GM19452 (cell line): ENCODE measurements at regions not wholly inside any gene's neighbourhood (a gene's known extent, or its start where the extent isn't known, plus 50 kb on each side); places are given as distances from the start of the nearest gene placed in this dataset.
"Not testable (repeated sequence)": the region's sequence is repeated elsewhere in the genome, so short reads cannot be mapped to it uniquely, and the experiment has no call there.

Experiments
- ATAC-seq: cut with Tn5 transposase; IDR thresholded peaks from one replicate; pipeline ENCODE4 v1.9.1; 2021; ENCODE audit not compliant: unreplicated experiment

DNA sequence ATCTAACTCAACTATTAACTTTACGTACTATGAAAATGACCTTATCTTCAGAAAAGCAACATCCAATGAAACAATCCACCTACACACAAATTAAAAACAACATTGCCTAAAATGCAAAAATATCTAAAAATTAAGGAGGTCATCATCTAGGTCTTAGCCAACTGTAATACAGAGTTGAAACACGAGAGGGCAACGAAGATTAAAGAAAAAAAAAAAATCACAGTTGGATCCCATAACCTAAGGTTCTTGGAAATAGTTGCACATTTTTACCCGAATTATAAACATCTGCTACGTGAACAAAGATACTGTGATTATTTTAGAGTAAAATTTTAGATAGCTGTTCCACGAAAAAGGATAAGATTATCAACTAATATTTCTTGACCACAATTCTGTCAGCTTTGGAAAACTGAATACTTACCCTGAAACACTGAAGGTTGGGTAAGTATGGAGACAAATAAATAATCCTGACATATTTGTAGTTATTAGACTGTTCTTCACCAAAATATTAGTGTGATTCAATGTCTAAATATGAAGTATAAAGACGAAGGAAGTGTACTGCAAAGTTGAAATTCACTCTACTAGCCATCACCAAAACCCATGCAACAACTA lies 88.0 kb upstream of the AK4 start:
- no peak for ATAC-seq

DNA sequence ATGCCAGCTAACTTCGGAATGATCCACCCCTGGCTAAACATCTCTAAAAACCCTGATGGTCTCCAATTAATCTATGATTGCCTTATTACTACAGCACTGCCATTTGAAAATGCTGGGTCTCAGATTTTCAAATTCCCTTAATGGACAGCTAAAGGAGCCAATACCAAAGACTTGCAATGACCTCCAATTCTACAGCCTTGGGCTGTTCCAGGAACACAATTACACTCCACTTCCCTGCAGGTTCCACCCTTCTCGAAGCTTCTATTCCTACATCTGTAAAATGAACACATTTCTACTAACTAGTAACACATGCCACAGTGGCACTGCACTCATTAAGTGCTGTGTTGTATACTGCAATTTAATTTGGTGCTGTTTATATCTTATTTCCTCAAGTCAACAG lies 85.7 kb upstream of the AK4 start:
- no peak for ATAC-seq

DNA sequence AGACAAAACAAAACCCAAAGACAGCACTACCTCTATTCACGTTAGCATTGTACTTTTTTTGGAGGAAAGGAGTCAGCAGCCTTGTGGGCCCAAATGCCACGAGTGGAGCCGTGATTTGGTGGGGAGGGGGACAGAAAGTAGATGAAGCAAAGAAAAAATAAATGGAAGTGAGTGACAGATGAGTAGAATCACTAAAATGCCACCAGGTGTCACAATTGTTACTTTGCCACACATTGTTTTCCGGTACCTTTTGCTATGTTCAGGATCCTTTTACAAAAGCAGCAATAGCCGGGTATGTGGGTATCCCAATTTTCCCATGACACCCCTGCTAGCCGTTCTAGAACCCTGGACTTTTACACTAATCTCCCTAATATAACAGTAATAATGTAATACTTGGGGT lies 85.0 kb upstream of the AK4 start:
- no peak for ATAC-seq

DNA sequence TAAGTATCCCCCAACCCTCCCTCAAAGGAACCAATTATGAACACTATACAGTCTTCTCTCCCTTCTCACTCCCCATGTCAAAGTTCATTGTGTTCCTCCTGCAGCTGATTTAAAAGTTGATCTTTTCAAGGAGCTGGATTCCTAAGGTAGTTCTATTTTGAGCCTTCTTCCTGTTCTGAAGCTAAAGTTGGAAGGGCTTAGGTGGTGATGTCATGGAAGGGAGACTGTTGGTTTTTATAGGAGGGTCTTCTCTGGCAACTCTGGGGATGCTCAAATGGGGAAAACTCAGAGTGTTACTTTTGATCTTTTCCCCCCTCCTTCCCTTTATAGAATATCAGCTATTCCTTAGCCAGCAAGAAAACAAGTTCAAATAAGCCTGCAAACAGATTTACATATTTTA lies 83.0 kb upstream of the AK4 start:
- ATAC-seq: no peak

DNA sequence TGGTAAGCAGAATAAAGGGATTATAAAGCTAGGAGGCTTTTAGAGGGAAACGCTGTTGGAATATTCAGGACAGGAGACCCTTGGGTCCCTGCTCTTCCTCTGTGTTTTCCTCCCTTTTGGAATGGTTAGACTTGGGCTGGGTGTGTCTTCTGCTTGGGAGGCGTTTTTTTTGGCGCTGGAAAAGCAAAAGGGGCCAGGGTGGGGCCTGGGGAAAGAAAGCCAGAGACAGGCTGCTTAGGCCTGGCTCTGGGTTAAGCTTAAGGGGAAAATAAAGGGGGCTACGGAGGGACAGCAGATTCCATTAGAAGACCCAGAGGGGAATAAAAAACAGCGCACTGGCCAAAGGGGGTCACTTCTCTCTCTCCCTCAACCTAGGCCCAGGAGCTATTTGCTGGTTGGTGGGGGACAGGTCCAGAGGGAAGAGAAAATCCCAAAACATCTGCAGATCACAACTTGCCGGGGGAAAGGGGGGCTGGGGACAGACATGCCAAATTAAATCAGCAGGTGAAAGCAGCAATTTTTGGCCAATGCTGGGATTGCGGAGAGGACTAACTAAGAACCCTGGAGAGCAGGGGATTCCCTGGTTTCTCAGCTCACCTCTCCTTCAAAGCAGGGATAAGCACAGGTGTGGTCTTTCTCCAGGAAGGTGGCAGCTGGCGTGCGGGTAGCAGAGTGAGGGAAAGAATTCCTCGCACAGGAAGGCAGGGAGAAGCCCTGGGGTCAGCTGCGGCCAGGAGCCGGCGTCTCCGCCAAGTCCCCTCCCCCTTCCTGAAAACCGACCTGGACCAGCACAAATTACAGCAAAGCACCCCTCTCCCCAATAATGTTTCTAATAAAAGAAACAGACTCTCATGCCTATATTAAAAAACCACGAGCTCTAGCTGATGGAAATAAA lies 82.2 kb upstream of the AK4 start:
- no peak for ATAC-seq

DNA sequence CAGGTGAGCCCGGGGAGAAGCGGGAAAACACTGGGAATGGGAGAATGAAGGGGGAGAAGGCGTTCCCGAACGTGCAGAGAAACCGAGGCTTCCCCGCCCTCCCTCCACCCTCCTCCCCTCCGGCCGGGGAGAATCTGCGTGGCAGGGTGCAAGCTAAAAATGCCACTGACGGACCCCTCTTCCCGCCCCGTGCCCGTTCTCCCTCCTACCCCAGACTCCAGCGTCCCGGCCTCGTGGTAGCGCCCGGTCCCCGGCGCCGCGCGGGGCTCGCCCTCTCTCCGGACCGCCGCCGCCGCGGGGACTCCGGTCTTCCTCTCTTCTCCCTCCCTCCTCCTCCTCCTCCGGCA lies 81.6 kb upstream of the AK4 start:
- no peak for ATAC-seq

DNA sequence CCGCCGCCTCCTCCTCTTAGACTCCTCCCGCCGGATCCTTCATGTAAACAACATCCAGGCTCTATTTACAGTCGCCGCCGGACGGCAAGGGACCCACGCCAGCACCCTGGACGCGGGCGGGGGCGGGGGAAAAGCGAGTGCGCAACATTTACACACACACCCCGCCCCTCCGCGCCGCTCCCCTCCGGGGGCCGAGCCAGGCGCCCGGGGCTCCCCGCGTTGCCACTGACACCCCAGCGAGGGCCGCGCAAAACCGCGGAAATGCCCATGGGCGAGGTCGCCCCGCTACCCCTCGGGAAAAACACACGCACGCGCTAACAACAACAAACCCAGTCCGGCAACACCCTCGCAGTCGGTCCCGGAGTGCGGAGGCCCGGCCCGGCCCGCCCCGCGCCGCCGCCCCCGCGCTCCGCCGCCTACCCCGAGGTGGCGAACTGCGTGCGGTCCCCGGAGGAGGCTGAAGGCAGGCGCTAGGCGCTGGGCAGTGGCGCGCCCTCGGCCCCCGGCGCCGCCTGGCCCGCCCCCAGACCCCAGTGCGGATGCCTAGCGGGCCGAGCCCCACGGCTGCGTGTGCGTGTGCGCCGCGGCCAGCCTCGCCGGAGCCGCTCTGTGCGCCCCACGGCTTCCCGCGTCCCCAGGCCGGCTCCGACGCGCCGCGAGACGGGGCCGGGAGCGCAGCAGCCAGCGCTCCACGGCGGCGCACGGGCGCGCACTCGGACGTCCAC lies 81.1 kb upstream of the AK4 start:
- peak; percentile 48 for ATAC-seq

DNA sequence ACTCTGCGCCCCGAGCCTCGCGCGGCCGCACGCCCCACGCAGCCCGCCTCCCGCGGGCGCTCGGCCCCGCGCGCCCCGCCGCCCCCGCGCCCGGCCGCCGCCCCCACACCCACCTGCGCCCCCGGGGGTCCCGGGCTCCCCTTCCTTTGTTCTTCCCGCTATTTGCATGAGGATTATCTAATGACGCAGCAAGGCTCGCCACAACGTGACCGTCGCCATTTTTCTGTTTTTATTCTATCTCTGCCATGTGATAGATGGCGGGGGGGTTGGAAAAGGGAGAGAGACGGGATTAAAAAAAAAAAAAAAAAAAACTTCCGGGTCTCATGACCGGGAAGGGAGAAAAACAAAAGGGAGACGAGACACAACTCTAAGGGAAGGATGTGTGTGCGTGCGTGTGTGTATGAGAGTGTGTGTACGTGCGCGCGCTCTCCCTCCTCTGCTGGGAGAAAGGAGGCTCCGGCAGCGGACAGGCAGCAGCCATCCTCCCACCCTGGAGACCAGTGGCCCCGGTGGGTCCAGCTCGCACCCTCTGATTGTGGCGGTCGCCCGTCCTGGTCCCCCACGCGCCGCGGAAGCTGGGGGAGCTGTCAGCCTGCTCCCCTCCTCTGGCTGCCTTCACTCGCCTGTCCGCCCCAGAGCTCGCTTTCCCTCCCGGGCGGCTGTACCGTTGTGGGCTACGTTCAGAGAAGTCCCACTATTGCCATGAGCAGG lies 80.4 kb upstream of the AK4 start:
- ATAC-seq: peak; percentile 30

DNA sequence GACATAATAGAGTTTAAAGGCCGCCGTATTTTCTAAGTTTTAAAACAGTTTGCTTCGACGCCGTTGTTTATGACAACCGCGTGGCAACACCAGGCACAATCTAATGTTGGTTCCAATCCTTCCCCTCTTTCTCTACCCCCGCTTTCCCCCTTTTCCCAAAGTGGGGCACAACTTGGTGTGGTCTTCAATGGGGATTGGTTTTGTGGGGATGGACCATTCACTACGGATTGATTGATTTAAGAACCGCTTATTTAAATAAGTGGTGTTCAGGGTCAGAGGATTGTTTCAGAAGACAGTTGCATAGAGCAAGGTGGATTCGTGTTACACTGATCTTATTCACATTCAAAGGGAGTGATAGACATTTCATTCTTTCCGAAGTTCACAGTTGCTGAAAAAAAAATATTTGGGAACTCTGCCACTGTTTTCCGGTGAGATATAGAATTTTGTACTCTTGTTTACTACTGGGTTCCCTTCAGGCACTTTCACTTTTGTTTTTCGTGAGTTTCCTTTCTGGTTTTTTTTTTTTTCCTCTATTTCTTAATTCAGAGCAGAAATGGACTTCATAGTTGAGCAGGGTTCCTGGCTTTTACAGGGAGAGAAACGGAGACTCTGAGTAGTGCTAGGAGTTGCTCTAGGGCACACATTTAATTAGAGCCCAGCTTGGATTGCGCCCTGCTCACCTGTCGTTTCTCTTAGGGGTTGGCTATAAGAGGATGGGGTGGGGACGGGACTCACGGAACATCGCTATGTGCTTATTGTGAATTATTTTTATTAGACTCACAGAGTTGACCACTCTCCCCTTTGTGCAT lies 79.6 kb upstream of the AK4 start:
- peak; percentile 16 for ATAC-seq

DNA sequence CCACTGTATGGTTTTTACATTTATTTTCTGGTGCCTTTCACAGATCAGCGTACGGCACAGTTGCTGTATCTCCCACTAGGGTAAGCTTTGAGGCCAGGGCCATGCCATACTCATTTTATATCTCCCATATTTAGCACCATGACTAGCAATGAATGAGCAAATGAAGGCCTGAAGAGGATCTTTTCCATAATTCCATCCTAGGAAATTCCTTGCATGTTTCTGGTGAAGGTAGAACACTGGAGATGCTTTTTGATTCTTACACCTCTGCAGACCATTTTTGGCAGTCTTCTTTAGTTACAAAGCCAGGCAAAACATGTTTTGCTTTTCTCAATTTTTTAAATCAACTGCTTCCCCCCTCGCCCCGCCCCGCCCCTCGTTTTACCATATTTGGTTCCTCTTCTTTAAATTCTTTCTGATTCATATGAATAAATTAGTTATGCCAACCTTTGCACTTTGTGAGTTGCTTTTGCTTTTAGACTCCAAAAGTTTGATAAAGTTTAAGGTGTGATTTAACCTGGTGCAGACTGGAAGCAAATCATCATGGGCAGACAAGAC lies 78.9 kb upstream of the AK4 start:
- ATAC-seq: no peak

DNA sequence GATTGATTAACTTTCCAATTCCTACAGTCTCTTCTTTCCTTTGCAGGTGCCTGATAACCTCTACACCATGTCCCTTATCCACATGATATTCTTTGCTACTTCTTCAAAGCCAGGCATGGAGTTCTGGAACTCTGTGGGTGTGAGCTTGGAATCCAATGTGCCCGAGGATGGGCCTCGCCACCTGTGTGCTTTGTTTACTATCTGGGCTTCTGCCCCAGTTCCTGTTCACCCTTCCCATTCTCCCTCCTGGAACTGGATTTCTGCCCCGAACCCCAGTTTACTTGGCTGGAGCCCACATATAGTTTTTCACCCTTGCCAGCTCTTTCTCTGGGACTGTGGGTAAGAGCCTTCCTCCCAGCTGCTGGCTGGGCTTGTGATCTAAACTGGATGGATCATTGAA lies 75.2 kb upstream of the AK4 start:
- no peak for ATAC-seq

DNA sequence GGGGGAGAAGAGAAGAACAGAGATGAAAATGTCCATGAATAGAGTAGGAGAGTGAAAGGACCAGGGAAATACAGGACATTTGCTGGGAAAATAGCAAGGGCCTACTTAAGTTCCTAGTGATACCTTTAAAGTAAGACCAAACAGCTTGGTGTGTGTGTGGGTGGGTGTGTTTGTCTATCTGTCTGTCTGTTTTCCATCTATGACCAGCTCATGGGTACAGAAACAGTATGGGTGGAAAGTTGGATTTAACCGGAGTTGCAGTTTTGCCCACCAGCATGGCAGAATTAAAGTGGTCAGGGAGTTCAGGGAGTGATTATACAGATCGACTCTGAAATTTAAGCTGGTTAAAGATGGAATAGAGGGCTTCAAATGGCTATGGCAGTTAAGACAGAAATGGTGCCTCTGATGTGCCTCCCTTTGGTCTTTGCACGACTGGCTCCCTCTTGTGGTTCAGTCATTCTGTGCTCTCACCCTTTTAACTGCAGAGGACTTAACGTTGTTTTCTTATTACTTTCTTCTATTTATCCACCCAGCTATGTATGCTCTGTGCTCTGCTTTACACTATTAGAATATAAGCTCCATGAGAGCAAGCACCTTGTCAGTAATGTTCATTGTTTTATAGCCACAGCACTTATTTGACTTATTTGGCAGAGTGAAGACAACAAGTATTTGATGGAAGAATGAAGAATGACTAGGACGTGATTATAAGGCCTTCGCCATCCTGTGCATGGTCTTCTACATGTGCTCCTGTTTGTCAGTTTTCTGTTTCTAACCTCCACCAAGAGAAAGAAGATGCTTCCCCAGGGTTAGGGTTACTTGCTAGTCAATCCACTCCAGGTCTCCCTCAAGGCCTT lies 72.7 kb upstream of the AK4 start:
- ATAC-seq: peak; percentile 63

DNA sequence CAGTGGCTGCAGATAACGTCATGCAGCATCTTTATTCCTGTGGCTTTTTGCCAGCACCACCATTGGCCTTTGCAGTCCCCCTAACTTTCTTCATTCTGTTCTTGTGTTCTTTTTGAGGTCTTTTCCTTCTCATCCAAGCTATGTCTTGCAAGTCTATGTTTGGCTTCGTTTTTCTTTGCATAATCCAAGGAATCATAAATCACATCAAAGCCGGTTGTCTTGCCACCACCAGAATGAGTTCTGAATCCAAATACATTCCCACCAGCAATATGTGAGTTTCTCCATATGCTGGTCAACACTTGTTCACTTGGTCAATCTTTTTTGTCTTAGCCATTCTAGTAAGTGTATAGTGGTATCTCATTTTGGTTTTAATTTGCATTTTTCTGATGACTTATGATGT lies 70.6 kb upstream of the AK4 start:
- ATAC-seq: no peak

DNA sequence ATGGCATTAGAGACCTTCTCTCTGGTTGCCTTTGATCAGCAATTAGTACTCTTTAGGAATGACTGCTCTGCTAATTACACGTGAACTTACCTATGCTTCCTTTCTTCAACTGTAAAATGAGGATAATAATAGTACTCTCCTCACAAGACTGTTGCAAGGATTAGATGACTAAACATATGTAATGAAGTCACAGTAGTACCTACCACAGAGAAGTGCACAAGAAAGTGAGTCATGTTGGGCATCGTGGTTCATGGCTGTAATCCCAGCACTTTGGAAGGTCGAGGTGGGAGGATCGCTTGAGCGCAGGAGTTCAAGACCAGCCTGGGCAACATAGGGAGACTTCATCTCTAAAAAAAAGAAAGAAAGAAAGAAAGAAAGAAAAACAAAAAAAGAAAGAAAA lies 68.1 kb upstream of the AK4 start:
- ATAC-seq: no peak

DNA sequence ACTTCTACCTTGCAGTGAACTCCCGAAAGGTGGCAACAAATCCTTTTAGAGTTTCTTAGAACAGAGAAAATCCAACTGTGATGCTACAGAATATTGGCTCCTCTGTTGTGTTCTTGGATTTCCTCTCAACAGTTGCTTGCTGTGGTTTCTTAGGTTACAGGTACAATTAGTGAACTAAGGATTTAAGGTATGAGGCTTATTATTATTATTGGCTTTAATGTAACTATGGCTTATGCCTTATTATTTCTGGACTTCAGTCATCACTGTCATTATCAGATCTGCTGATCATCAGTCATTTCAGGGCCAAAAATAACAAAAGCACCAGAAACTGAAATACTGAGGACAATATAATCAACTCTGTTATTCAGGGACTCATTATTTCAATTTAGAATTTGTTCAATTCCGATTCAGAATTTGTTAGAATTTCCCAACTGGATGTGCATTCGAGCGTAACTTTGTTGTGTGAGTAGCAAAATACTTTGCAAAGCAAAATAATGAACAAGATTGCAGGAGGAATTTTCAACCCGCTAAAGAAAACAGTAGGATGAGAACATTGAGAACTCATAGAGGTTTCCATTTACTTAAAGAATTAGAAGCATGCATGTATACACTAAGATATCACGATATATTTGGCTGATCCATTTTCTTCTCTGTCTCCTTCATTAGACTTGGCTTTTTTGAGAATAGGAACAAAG lies 65.5 kb upstream of the AK4 start:
- no peak for ATAC-seq

DNA sequence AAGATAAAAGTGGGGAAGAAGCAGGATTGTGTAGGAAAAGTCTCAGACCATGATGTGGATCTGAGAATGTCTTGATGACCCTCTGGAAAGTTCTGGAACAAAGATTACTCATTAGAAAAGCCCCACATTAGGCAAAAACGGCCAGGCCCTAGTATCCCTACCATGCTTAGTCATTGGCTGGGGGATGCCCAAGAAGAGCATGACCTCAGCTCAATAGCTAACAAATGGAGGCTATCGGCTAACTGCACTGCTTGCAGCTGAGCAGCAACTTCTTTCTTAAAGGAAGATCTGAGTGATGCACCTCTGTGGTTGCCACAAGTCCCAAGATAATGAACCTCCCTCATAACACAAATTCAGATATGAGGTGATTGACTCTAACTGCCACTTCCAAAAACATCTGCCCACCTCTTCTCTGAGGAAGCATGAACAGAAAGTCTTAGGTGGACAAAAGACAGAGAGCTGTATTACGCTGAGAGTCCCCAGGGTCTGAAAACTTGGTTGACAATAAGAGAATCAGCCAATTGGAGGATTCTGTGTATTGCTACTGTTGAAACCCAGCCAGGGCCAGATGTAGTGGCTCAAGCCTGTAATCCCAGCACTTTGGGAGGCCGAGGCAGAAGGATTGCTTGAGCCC lies 64.6 kb upstream of the AK4 start:
- no peak for ATAC-seq

DNA sequence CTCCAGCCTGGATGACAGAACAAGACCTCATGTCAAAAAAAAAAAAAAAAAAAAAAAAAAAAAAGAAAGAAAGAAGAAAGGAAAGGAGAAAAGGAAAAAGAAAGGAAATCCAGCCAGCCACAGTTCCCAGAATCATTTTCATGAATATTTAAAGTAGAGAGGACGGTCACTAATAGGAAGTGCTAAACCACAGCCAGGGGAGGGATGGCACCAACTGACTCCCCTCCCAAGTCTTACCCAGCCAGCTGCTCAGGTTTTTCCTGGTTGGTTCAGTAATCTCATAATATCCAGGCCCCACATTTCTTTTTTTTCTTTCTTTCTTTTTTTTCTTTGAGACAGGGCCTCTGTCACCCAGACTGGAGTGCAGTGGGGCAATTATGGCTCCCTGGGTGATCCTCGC lies 63.9 kb upstream of the AK4 start:
- no peak for ATAC-seq

DNA sequence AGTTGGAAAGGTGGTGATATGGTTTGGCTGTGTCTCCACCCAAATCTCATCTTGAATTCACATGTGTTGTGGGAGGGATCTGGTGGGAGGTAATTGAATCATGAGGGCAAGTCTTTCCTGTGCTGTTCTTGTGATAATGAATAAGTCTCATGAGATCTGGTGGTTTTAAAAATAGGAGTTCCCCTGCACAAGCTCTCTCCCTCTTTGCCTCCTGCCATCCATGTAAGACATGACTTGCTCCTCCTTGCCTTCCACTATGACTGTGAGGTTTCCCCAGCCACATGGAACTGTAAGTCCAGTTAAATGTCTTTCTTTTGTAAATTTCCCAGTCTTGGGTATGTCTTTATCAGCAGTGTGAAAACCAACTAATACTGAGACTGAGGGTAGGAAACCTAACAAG lies 60.5 kb upstream of the AK4 start:
- ATAC-seq: not testable (repeated sequence)
